Trophoblast cell (in vitro differentiated cells and primary cell): ENCODE measurements at regions not wholly inside any gene's neighbourhood (a gene's known extent, or its start where the extent isn't known, plus 50 kb on each side); places are given as distances from the start of the nearest gene placed in this dataset.
"Not testable (repeated sequence)": the region's sequence is repeated elsewhere in the genome, so short reads cannot be mapped to it uniquely, and the experiment has no call there.

Experiments used
- DNase-seq, 2 donors: peaks; one replicate each; pipeline ENCODE4 v3.0.0-alpha.2; 2016
- H2AFZ ChIP-seq: 2 replicates; pipeline ENCODE4 v1.6.1; 2013; ENCODE audit warnings: low read length, moderate library complexity, mild to moderate bottlenecking; ENCODE audit not compliant: insufficient read depth, poor library complexity
- H2AK5ac ChIP-seq: 2 replicates; pipeline ENCODE4 v1.6.1; 2013; ENCODE audit warnings: mild to moderate bottlenecking, low read length
- H2BK120ac ChIP-seq: 2 replicates; pipeline ENCODE4 v1.6.1; 2013; ENCODE audit warnings: low read length, mild to moderate bottlenecking, moderate library complexity; ENCODE audit not compliant: insufficient read depth, poor library complexity
- H2BK12ac ChIP-seq: 2 replicates; pipeline ENCODE4 v1.6.1; 2013; ENCODE audit warnings: mild to moderate bottlenecking, low read length, moderate library complexity
- H2BK5ac ChIP-seq: 2 replicates; pipeline ENCODE4 v1.6.1; 2013; ENCODE audit warnings: low read length, low read depth, moderate library complexity, mild to moderate bottlenecking; ENCODE audit not compliant: poor library complexity
- H3K14ac ChIP-seq: 2 replicates; pipeline ENCODE4 v1.6.1; 2013; ENCODE audit warnings: mild to moderate bottlenecking, low read length
- H3K18ac ChIP-seq: 2 replicates; pipeline ENCODE4 v1.6.1; 2013; ENCODE audit warnings: mild to moderate bottlenecking, low read length
- H3K23ac ChIP-seq: 2 replicates; pipeline ENCODE4 v1.6.1; 2013; ENCODE audit warnings: low read length
- H3K27ac ChIP-seq: 2 replicates; pipeline ENCODE4 v1.5.1; 2013; ENCODE audit warnings: low read depth, mild to moderate bottlenecking, inconsistent platforms, low read length, moderate library complexity
- H3K27me3 ChIP-seq: 2 replicates; pipeline ENCODE4 v1.6.1; 2013; ENCODE audit warnings: inconsistent platforms, mild to moderate bottlenecking, low read length, moderate library complexity; ENCODE audit not compliant: insufficient read depth
- H3K36me3 ChIP-seq, 2 experiments: 1 replicate in 1 of 2; 2 replicates in 1 of 2; pipeline ENCODE4 v1.6.1; 2013; ENCODE audit warnings: low read length in 2 of 2, mild to moderate bottlenecking in 2 of 2, moderate library complexity in 1 of 2; ENCODE audit not compliant: insufficient read depth in 2 of 2, control insufficient read depth in 1 of 2
- H3K4ac ChIP-seq: 2 replicates; pipeline ENCODE4 v1.6.1; 2013; ENCODE audit warnings: low read depth, mild to moderate bottlenecking, low read length, moderate library complexity
- H3K4me1 ChIP-seq, 2 experiments: 1 replicate in 1 of 2; 2 replicates in 1 of 2; pipeline ENCODE4 v1.6.1; 2013; ENCODE audit warnings: low read length in 2 of 2, mild to moderate bottlenecking in 2 of 2, moderate library complexity in 1 of 2; ENCODE audit not compliant: insufficient read depth in 2 of 2, control insufficient read depth in 1 of 2
- H3K4me2 ChIP-seq: 2 replicates; pipeline ENCODE4 v1.6.1; 2013; ENCODE audit warnings: inconsistent platforms, mild to moderate bottlenecking, low read length, moderate library complexity
- H3K4me3 ChIP-seq: 2 replicates; pipeline ENCODE4 v1.5.1; 2013; ENCODE audit warnings: mild to moderate bottlenecking, low read depth, low read length, inconsistent platforms
- H3K79me1 ChIP-seq: one replicate; pipeline ENCODE4 v1.6.1; 2013; ENCODE audit warnings: low read length
- H3K79me2 ChIP-seq: 2 replicates; pipeline ENCODE4 v1.6.1; 2013; ENCODE audit warnings: low read length, mild to moderate bottlenecking; ENCODE audit not compliant: control insufficient read depth, insufficient read depth, poor library complexity
- H3K9ac ChIP-seq: 2 replicates; pipeline ENCODE4 v1.6.1; 2013; ENCODE audit warnings: mild to moderate bottlenecking, low read length
- H3K9me3 ChIP-seq: 2 replicates; pipeline ENCODE4 v1.6.1; 2013; ENCODE audit warnings: low read depth, mild to moderate bottlenecking, control low read depth, inconsistent platforms, low read length; ENCODE audit not compliant: insufficient read depth
- H4K12ac ChIP-seq: 2 replicates; pipeline ENCODE4 v1.6.1; 2013; ENCODE audit warnings: low read depth, mild to moderate bottlenecking, low read length, moderate library complexity
- H4K8ac ChIP-seq: 2 replicates; pipeline ENCODE4 v1.6.1; 2013; ENCODE audit warnings: low read depth, mild to moderate bottlenecking, low read length, moderate library complexity
- H4K91ac ChIP-seq: one replicate; pipeline ENCODE4 v1.6.1; 2013; ENCODE audit warnings: low read depth, mild to moderate bottlenecking, low read length, moderate library complexity
- WGBS: extraction: QIAGEN DNeasy Blood & Tissue Kit; methylation state at CpG from one replicate; pipeline ENCODE4 v1.1.7; 2013; ENCODE audit warnings: missing lambda C conversion rate; ENCODE audit not compliant: insufficient read length, insufficient coverage; ENCODE audit errors: extremely low coverage; 5-methylcytosine and 5-hydroxymethylcytosine counted together

DNA sequence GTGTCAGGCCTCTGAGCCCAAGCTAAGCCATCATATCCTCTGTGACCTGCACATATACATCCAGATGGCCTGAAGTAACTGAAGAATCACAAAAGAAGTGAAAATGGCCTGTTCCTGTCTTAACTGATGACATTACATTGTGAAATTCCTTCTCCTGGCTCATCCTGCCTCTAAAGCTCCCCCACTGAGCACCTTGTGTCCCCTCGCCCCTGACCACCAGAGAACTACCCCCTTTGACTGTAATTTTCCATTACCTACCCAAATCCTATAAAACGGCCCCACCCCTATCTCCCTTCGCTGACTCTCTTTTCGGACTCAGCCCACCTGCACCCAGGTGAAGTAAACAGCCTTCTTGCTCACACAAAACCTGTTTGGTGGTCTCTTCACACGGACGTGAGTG is 1466.6 kb upstream of the GOT2 start:
- not testable (repeated sequence) for H3K9me3 ChIP-seq, H3K4me2 ChIP-seq, H3K4ac ChIP-seq, H3K27me3 ChIP-seq, H3K36me3 ChIP-seq, H3K14ac ChIP-seq, H2AFZ ChIP-seq, H3K18ac ChIP-seq, H2AK5ac ChIP-seq, H2BK120ac ChIP-seq, H3K79me2 ChIP-seq, H4K91ac ChIP-seq, H2BK12ac ChIP-seq, H3K79me1 ChIP-seq, H4K8ac ChIP-seq, H3K27ac ChIP-seq, H3K23ac ChIP-seq, H3K4me3 ChIP-seq, DNase-seq, H2BK5ac ChIP-seq, H3K4me1 ChIP-seq, H3K9ac ChIP-seq, H4K12ac ChIP-seq
- WGBS = no CpG with 5 or more reads among the region's 6 CpGs

DNA sequence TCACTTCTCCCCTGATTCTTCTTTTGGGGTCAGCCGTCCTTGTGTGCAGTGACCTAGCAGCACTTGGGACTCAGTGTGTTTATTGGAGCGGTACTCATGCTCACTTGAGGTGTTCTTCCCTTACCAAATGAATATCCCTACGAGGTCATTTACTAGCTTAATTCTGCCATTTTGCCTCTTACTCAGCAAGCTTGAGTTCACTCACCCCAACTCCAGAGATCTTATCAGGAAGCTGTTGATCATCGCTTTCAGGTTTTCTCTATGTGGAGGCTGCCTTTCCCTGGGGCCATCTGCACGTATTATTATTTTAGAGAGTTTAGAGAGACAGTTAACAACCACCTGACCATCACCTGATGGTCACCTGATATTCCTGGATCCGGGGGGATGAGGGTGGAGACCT is 1466.0 kb upstream of the GOT2 start:
- WGBS = no CpG with 5 or more reads among the region's 6 CpGs
- no peak overlapping the region for H2AFZ ChIP-seq
- no peak for DNase-seq
- no peaks in the 10 kb centered on the region for H3K9me3 ChIP-seq
- H3K14ac ChIP-seq = no peak overlapping the region
- H3K79me2 ChIP-seq = no peaks in the 10 kb centered on the region
- no peak overlapping the region for H2BK5ac ChIP-seq
- H3K4me2 ChIP-seq = no peak overlapping the region
- no peaks in the 10 kb centered on the region for H3K27me3 ChIP-seq
- no peak overlapping the region for H2AK5ac ChIP-seq
- H3K27ac ChIP-seq = no peak overlapping the region
- H4K12ac ChIP-seq = no peak overlapping the region
- H3K36me3 ChIP-seq = no peaks in the 10 kb centered on the region
- no peak overlapping the region for H2BK12ac ChIP-seq
- H3K18ac ChIP-seq = no peak overlapping the region
- H3K4me3 ChIP-seq = no peak overlapping the region
- no peak overlapping the region for H3K4ac ChIP-seq
- no peak overlapping the region for H2BK120ac ChIP-seq
- H3K23ac ChIP-seq = no peak overlapping the region
- no peak overlapping the region for H4K8ac ChIP-seq
- no peaks in the 10 kb centered on the region for H3K79me1 ChIP-seq
- no peaks in the 10 kb centered on the region for H3K4me1 ChIP-seq
- no peak overlapping the region for H4K91ac ChIP-seq
- H3K9ac ChIP-seq = no peak overlapping the region

DNA sequence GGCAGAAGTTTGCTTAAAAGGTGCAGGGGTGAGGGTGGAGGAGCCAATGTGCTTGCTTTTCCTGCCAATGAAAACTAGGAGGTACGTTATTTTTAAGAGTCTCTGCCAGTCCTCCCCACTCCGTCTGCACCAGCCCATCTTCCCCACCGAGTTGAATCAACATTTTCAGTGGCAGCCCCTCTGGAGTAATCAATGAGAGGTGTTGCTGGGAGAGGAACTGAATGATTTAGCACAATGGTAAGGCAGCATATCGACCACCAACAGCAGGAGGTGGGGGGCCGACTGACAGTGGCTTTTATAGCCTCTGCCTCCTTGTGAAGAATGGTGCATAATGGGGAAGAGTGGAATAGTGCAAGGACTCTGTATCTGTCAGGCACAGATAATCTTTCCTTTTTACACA is 1465.0 kb upstream of the GOT2 start:
- H3K18ac ChIP-seq = no peak overlapping the region
- no peak overlapping the region for H2AK5ac ChIP-seq
- no peak overlapping the region for H3K4ac ChIP-seq
- H3K23ac ChIP-seq = no peak overlapping the region
- no peak overlapping the region for H4K8ac ChIP-seq
- no peak overlapping the region for H2BK5ac ChIP-seq
- H3K79me2 ChIP-seq = no peaks in the 10 kb centered on the region
- no peak overlapping the region for H3K4me3 ChIP-seq
- no CpG with 5 or more reads among the region's 5 CpGs for WGBS
- no peak overlapping the region for H2BK12ac ChIP-seq
- H3K9me3 ChIP-seq = no peaks in the 10 kb centered on the region
- H3K4me2 ChIP-seq = no peak overlapping the region
- H3K14ac ChIP-seq = no peak overlapping the region
- H3K36me3 ChIP-seq = no peaks in the 10 kb centered on the region
- no peak overlapping the region for H3K9ac ChIP-seq
- no peak overlapping the region for H2BK120ac ChIP-seq
- H2AFZ ChIP-seq = no peak overlapping the region
- no peak for DNase-seq
- H3K27me3 ChIP-seq = no peaks in the 10 kb centered on the region
- H3K4me1 ChIP-seq = no peaks in the 10 kb centered on the region
- H3K79me1 ChIP-seq = no peaks in the 10 kb centered on the region
- H3K27ac ChIP-seq = no peak overlapping the region
- H4K12ac ChIP-seq = no peak overlapping the region
- H4K91ac ChIP-seq = no peak overlapping the region

DNA sequence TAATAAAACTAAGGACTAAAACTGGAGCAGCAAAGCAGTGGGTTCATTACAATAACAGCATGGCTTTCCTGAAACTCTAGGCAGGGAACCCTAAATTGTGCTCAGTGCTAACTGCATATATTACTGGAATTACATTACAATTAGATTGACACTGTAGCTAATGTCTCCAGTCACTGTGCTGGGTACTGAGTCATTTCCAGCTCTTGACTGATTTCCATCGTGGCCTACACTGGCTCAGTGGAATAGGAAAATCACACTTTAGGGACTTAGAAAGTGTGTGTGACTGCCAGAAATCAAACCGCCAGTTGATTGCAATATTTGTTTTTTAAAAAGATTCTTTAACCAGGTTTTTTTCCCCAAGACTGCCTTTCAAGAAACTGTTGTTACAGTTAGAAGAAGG is 1447.4 kb upstream of the GOT2 start:
- DNase-seq = no peak
- H3K9ac ChIP-seq = no peak overlapping the region

More for the DNA sequence above, 1447.4 kb upstream of the GOT2 start:
- Histone ChIP-seq H3K9me3 (no peaks in the 10 kb centered on the region), H3K4ac (no peak overlapping the region), H2AFZ (no peak overlapping the region), H3K23ac (no peak overlapping the region), H4K91ac (no peak overlapping the region), H2BK5ac (no peak overlapping the region), H4K12ac (no peak overlapping the region), H3K4me3 (no peak overlapping the region), H3K14ac (no peak overlapping the region), H3K27me3 (no peaks in the 10 kb centered on the region), H3K79me2 (no peaks in the 10 kb centered on the region), H3K4me2 (no peak overlapping the region), H2BK12ac (no peak overlapping the region), H3K4me1 (no peaks in the 10 kb centered on the region), H4K8ac (no peak overlapping the region), H3K79me1 (no peaks in the 10 kb centered on the region), H2BK120ac (no peak overlapping the region), H3K27ac (no peak overlapping the region), H3K18ac (no peak overlapping the region), H2AK5ac (no peak overlapping the region), H3K36me3 (no peaks in the 10 kb centered on the region)
- no CpG with 5 or more reads among the region's 2 CpGs for WGBS
